ENCODE measurements at regions not wholly inside any gene's neighbourhood (a gene's known extent, or its start where the extent isn't known, plus 50 kb on each side); places are given as distances from the start of the nearest gene placed in this dataset.

- 15% methylated on average over 34 of the region's 34 CpGs for WGBS, 3 donors
- no peak overlapping the region for H3K27ac ChIP-seq (ENCODE audit: low read depth, low read length)
Observed at GRCh38 chr20:56924292-56925081, 295.4 kb downstream of the TFAP2C start.

- 2 to 3% (median 3%) methylated on average over 63 to 73 of the region's 73 CpGs for WGBS, 3 donors
- H3K27ac ChIP-seq (ENCODE audit: low read depth, low read length) = no peak overlapping the region
Observed at GRCh38 chr20:56925082-56925830, 296.1 kb downstream of the TFAP2C start.

DNA sequence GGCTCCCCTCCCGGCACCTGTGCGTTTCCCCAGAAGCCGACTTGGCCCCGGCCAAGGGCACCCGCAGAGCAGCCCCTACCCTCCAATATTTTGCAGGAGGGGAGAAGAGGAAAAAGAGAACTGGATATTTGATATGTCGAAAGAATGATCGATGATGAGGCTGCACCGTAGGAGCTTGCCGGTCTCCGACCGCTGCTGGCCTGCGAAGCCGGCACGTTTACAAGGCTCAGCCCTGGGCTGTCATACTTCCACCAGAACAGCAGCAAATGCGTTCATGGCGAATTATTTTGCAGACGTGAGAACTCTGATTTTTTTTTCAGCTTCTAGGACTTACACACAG is 296.7 kb downstream of the TFAP2C start:
- no peak overlapping the region for H3K27ac ChIP-seq (ENCODE audit: low read depth, low read length)
- 2 to 6% (median 2%) methylated on average over 17 of the region's 17 CpGs for WGBS, 3 donors

DNA sequence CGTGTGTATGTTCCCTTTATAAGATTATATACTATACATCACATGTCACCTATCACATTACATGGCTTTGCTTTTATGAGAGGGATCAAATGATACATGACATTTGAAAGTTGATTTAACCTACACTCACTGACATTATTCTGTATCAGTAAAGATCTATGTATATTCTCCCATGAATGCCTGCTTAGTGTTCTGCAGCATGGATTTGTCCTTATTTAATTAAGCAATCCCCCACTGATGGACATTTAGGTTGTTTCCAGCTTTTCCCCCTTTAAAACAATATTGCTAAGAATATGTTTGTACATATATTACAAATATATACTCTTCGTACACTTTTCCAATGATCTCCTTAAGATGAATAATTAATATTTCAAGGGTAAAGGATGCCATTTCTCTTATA is 297.4 kb downstream of the TFAP2C start:
- H3K27ac ChIP-seq (ENCODE audit: low read depth, low read length) = no peak overlapping the region
- 44 to 53% (median 44%) methylated on average over 2 of the region's 2 CpGs for WGBS, 3 donors

- 29 to 53% (median 37%) methylated on average over 8 of the region's 8 CpGs for WGBS, 3 donors
- H3K27ac ChIP-seq (ENCODE audit: low read depth, low read length) = no peak overlapping the region
Observed at GRCh38 chr20:56927127-56927526, 298.0 kb downstream of the TFAP2C start.

GRCh38 chr20:56928007-56928406 is 298.9 kb downstream of the TFAP2C start:
- WGBS, 3 donors = 7 to 15% (median 14%) methylated on average over 5 of the region's 5 CpGs
- H3K27ac ChIP-seq (ENCODE audit: low read depth, low read length) = no peak overlapping the region

DNA sequence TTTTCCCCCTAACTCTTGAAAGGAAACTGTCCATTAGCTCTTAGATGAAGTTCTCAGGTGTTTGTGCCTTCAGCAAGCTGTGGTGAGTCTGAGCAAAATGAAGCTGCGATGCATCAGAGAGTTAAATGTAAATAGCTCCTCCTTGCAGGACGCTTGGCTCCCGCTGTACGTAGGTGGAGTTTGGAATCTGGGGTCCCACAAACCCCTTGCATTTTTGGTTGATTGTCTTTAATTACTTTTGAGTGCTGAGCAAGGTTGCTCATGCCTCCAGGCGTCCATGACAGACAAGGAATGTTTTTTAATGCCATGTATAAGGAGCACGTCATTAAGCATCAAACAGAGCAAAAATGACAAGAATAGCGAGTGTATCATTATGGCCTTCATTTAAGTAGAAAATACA is 300.5 kb downstream of the TFAP2C start:
- 11 to 20% (median 14%) methylated on average over 7 of the region's 7 CpGs for WGBS, 3 donors

DNA sequence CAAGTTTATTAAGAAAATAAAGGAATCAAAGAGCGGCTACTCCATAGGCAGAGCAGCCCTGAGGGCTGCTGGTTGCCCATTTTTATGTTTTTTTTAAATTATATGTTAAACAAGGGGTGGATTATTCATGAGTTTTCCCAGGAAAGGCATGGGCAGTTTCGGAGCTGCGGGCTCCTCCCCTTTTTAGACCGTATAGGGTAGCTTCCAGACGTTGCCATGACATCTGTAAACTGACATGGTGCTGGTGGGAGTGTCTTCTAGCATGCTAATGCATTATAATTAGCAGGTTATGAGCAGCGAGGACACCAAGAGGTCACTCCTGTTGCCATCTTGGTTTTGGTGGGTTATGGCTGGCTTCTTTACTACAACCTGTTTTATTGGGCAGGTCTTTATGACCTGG is 301.8 kb downstream of the TFAP2C start:
- 73 to 75% (median 75%) methylated on average over 6 of the region's 6 CpGs for WGBS, 3 donors
- no peak overlapping the region for H3K27ac ChIP-seq (ENCODE audit: low read depth, low read length)

More for the DNA sequence above, 300.5 kb downstream of the TFAP2C start:
- H3K27ac ChIP-seq (ENCODE audit: low read depth, low read length) = no peak overlapping the region

DNA sequence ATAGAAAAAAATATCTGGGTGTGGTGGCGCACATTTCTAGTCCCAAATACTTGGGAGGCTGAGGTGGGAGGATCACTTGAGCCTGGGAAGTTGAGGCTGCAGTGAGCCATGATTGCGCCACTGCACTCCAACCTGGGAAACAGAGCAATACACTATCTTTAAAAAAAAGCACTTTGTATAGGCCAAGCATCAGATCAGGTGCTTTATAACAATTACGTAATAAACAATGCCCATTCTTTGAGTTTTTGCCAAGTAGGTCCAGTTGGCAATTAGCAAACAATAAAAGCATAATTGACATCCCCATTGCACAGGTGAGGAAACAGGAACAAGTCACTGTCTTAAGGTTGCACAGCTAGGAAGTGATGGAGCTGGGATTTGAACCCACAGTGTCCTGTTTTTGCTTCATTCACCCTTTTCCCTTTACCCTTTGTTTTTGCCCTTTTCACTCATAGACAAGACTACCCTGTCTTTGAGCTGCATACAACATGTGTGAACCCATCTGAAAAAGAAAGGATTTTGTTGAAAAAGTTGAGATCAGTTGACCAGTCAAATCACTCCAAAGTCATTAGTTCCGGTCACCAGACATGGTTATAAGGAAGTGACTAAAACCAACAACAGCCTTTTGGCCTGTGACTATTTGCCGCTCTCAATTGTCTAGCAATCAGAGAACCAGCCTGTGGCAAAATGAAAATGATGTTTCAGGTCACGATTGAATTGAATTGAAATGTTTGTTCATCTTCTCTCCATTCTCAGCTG is 303.6 kb downstream of the TFAP2C start:
- H3K27ac ChIP-seq (ENCODE audit: low read depth, low read length) = no peak overlapping the region
- WGBS, 3 donors = 81 to 88% (median 87%) methylated on average over 6 of the region's 6 CpGs

- no peak overlapping the region for H3K27ac ChIP-seq (ENCODE audit: low read depth, low read length)
- WGBS, 3 donors = 50 to 74% (median 73%) methylated on average over 3 of the region's 3 CpGs
Observed at GRCh38 chr20:56933331-56933698, 304.2 kb downstream of the TFAP2C start.

- 56 to 66% (median 65%) methylated on average over 6 of the region's 6 CpGs for WGBS, 3 donors
- no peak overlapping the region for H3K27ac ChIP-seq (ENCODE audit: low read depth, low read length)
Observed at GRCh38 chr20:56934888-56935287, 305.8 kb downstream of the TFAP2C start.

- H3K27ac ChIP-seq (ENCODE audit: low read depth, low read length) = no peak overlapping the region
Observed at GRCh38 chr20:56940466-56940865, 311.4 kb downstream of the TFAP2C start.

GRCh38 chr20:56941101-56941686 is 312.1 kb downstream of the TFAP2C start:
- H3K27ac ChIP-seq (ENCODE audit: low read depth, low read length) = no peak overlapping the region
- WGBS, 3 donors = 69 to 84% (median 81%) methylated on average over 8 of the region's 8 CpGs

DNA sequence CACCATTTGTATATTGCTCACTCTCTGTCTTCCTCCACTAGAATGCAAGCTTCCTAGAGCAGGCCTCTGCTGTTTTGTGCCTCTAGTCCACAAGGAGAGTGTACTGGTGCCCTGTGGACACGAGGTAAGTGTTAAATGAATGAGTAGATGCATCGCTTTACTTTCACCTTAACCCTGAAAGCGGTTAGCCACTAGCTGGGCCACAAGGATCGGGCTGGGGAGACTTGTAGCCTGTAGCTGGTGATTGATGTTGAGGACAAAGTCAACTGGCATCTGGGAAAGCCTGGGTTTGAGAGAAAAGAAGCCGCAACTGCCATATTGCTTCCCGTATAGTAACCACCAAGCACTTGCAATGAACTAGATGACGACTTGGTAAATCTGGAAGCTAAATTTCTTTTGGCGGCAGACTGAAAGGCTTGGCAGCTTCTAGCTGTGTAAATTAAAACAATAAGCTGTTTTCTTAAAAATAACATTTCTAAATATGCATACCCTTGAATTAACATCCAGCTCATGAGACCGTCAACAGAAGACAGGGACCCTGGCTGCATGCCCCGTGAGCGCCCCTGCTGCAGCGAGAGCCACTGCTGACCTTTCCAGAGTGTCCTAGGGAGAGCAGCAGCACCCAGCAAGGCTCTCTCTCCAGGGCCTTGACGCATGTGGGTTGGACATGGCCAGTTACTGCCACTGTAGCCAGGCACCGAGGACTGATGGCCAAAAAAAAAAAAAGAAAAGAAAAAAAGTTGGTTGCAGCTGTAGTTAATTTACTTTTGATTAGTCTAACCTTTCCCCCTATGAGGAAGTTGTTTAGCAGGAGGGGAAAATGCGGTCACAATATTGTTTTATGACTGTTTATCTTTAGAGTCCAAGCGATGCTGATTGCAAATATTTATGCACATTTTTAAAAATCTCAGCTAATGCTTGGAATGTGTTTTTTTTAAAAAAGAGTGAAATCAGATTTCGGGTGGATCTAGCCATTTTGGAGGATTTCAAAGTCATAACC is 315.1 kb downstream of the TFAP2C start:
- no peak overlapping the region for H3K27ac ChIP-seq (ENCODE audit: low read depth, low read length)
- 51 to 62% (median 60%) methylated on average over 17 of the region's 17 CpGs for WGBS, 3 donors

- 41 to 47% (median 43%) methylated on average over 5 of the region's 5 CpGs for WGBS, 3 donors
- no peak overlapping the region for H3K27ac ChIP-seq (ENCODE audit: low read depth, low read length)
Observed at GRCh38 chr20:56945057-56945456, 316.0 kb downstream of the TFAP2C start.

GRCh38 chr20:56945901-56946300 is 316.8 kb downstream of the TFAP2C start:
- 77 to 87% (median 83%) methylated on average over 5 of the region's 5 CpGs for WGBS, 3 donors

GRCh38 chr20:56949318-56949717 is 317.1 kb downstream of the BMP7 start:
- H3K27ac ChIP-seq (ENCODE audit: low read depth, low read length) = no peak overlapping the region
- 63 to 70% (median 68%) methylated on average over 6 of the region's 6 CpGs for WGBS, 3 donors

More at GRCh38 chr20:56945901-56946300, 316.8 kb downstream of the TFAP2C start:
- no peak overlapping the region for H3K27ac ChIP-seq (ENCODE audit: low read depth, low read length)

Measured in adipose tissue (tissue), 3 donors.